Mucosa of descending colon (tissue), 3 donors: ENCODE measurements at regions not wholly inside any gene's neighbourhood (a gene's known extent, or its start where the extent isn't known, plus 50 kb on each side); places are given as distances from the start of the nearest gene placed in this dataset.

ENCODE experiments used
- ATAC-seq: fragments of 200-7000 bp; cut with Tn5 transposase; one replicate; pipeline ENCODE4 v1.9.1; 2020; ENCODE audit warnings: mild to moderate bottlenecking, moderate library complexity
- DNase-seq, 3 donors: peaks; one replicate each; pipeline ENCODE4 v3.0.0-alpha.2; 2020
- H3K36me3 ChIP-seq: fragments of 200-600 bp; one replicate; pipeline ENCODE4 v1.8.0; 2021; ENCODE audit warnings: low read depth, mild to moderate bottlenecking
- H3K4me1 ChIP-seq: fragments of 200-600 bp; one replicate; pipeline ENCODE4 v1.8.0; 2021; ENCODE audit warnings: low read depth, mild to moderate bottlenecking
- H3K4me3 ChIP-seq: fragments of 200-600 bp; one replicate; pipeline ENCODE4 v1.8.0; 2021; ENCODE audit warnings: mild to moderate bottlenecking
- H3K9me3 ChIP-seq: fragments of 200-600 bp; one replicate; pipeline ENCODE4 v1.8.0; 2021; ENCODE audit warnings: mild to moderate bottlenecking
- intact Hi-C, 2 donors: fragments of 100-400 bp; cut with DNase I in 1 of 2; cut with micrococcal nuclease in 1 of 2; formaldehyde crosslinking; loops; one replicate each; pipeline versions ENCODE4 v1.11.0 to v1.11.1; 2022; cut with DNase I, micrococcal nuclease
- TF ChIP-seq, protein P1 (sequence below): fragments of 200-600 bp; IDR thresholded peaks from one replicate; pipeline ENCODE4 v1.8.0; 2022; ENCODE audit warnings: antibody characterized with exemption, mild to moderate bottlenecking
- donor health status: DM: no; HTN: no; CAD: no; lungs with moderate emphysema.
- donor health status: DM: no; HTN: no; CAD: no.
- donor health status: DM: no; HTN: yes; CAD: no.

DNA sequence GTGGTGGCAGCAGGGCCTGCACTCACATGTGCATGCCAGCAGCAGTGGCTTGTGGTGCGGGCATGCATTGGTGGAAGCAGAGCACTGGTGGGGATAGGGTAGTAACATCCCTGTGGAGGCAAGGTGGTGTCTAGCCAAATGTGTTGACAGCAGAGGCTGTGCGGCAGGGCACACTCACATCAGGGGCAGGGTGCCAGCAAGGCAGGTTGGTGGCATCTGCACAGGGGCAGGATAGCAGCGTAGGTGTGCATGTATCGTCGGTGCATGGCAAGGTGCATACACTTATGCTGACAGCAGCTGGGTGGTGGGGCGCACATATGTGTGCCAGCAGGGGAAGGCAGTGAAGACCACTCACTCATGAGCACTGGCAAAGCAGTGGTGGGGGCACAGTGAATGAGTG, 211.5 kb upstream of the CSNK1A1L start:
- TF ChIP-seq, protein P1, sequence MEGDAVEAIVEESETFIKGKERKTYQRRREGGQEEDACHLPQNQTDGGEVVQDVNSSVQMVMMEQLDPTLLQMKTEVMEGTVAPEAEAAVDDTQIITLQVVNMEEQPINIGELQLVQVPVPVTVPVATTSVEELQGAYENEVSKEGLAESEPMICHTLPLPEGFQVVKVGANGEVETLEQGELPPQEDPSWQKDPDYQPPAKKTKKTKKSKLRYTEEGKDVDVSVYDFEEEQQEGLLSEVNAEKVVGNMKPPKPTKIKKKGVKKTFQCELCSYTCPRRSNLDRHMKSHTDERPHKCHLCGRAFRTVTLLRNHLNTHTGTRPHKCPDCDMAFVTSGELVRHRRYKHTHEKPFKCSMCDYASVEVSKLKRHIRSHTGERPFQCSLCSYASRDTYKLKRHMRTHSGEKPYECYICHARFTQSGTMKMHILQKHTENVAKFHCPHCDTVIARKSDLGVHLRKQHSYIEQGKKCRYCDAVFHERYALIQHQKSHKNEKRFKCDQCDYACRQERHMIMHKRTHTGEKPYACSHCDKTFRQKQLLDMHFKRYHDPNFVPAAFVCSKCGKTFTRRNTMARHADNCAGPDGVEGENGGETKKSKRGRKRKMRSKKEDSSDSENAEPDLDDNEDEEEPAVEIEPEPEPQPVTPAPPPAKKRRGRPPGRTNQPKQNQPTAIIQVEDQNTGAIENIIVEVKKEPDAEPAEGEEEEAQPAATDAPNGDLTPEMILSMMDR, result no peak
- intact Hi-C loops, result no loop called here
- Histone ChIP-seq H3K4me3 (no peak overlapping the region), H3K9me3 (no peaks in the 10 kb centered on the region), H3K36me3 (no peaks in the 10 kb centered on the region), H3K4me1 (no peaks in the 10 kb centered on the region)
- ATAC-seq, result no peak
- no peak for DNase-seq

- H3K4me1 ChIP-seq, result no peaks in the 10 kb centered on the region
- no peak for DNase-seq
- no peak overlapping the region for H3K4me3 ChIP-seq
- intact Hi-C loops, result no loop called here
- TF ChIP-seq, protein P1, result no peak
- H3K9me3 ChIP-seq, result no peaks in the 10 kb centered on the region
- H3K36me3 ChIP-seq, result no peaks in the 10 kb centered on the region
- ATAC-seq, result no peak
These were observed 207.9 kb upstream of the CSNK1A1L start for GRCh38 chr13:37313372-37313771.

DNA sequence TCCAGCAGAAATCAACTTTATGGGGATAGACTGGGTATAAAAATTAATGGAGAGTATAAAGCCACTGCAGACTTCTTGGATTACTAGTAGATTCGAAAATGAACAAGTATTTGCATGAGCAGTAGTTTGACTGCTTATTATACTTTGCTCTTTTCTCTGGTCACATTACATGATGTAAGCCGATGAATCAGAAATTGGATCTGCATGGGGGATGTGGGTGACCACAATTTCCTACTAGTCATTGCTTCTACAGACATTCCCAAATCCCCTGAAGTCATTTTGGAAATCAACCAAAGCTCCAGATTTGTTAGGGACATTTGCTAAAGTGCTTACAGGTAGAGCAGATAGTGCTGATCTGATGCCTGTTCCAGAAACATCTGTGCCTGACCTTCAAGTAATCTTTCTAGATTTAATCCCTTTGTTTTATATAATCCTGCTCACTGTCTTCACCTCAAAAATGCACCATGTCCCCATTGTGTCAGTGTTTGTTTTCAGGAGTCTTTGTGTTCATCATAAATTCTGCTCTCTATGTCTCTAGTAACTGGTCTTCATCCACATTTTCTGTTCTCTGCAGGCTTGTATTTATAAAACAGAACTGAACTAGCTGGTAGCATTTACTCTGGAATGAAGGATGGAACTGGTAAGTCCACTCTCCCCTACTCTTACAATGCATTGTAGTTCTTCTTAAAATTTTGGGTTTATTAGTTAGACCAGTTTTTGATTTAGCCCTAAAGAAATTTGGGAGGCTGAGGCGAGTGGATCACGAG, 201.5 kb upstream of the CSNK1A1L start:
- no peak for ATAC-seq
- no peaks in the 10 kb centered on the region for H3K36me3 ChIP-seq
- DNase-seq, result no peak
- no peaks in the 10 kb centered on the region for H3K9me3 ChIP-seq
- TF ChIP-seq, protein P1, result no peak
- no peaks in the 10 kb centered on the region for H3K4me1 ChIP-seq
- intact Hi-C loops, result no loop called here
- H3K4me3 ChIP-seq, result no peak overlapping the region

DNA sequence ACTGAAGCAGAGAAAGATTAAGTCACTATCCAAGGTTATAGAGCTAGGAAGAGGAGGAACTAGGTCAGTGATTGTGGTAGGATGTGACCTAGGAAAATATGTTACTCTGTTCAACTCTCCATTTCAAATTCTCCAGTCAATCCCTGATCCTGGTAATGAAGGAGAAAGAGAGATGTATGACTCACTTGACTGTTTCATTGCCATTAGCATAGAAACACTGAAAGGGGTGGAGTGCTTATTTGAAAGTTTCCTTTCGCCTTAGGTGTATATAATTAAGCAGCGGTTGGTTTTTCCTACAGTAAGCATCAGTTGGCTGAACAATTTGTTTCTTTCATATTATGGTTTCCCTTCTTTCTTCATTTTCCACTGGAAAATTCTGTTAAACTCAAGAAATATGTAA, 198.1 kb upstream of the CSNK1A1L start:
- ATAC-seq (no peak), DNase-seq (no peak)
- Histone ChIP-seq H3K9me3 (no peaks in the 10 kb centered on the region), H3K4me1 (no peaks in the 10 kb centered on the region), H3K4me3 (no peak overlapping the region), H3K36me3 (no peaks in the 10 kb centered on the region)
- intact Hi-C loops, result no loop called here
- TF ChIP-seq, protein P1, result no peak

GRCh38 chr13:37302686-37303085, 197.2 kb upstream of the CSNK1A1L start:
- Histone ChIP-seq H3K9me3 (no peaks in the 10 kb centered on the region), H3K4me1 (no peaks in the 10 kb centered on the region), H3K4me3 (no peak overlapping the region), H3K36me3 (no peaks in the 10 kb centered on the region)
- TF ChIP-seq, protein P1, result no peak
- DNase-seq (no peak), ATAC-seq (no peak)
- intact Hi-C loops, result no loop called here
